ENCODE measurements at regions not wholly inside any gene's neighbourhood (a gene's known extent, or its start where the extent isn't known, plus 50 kb on each side); places are given as distances from the start of the nearest gene placed in this dataset.

DNA sequence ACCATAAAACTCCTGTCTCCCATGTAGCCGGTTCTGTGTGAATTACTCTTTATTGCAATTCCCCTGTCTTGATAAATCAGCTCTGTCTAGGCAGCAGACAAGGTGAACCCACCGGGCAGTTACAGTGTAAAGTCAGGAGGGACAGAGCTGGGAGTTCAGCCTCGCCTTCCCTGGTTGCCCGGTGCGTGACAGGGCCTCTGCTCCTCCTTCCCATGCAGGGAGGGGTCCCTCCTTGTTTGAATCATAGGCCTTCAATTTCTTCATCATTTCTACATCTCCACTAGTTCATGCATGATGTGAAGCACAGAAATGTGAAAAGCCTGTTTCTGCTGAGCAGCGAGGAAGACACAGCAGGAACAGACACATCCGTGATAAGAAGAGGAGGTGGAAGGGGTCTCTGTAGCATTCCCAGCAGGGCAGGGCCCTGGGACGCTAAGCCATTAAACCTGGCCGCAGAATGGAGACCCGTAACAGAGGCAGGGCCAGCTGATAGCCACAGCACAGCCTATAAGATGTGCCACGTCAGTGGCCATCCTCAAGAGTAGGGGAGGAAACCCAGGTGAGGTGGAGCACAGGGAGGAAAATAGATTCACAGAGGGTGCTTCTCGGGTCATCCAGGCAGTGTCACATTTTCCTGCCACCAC lies 106.7 kb upstream of the CST7 start:
- TF ChIP-seq, protein P1, sequence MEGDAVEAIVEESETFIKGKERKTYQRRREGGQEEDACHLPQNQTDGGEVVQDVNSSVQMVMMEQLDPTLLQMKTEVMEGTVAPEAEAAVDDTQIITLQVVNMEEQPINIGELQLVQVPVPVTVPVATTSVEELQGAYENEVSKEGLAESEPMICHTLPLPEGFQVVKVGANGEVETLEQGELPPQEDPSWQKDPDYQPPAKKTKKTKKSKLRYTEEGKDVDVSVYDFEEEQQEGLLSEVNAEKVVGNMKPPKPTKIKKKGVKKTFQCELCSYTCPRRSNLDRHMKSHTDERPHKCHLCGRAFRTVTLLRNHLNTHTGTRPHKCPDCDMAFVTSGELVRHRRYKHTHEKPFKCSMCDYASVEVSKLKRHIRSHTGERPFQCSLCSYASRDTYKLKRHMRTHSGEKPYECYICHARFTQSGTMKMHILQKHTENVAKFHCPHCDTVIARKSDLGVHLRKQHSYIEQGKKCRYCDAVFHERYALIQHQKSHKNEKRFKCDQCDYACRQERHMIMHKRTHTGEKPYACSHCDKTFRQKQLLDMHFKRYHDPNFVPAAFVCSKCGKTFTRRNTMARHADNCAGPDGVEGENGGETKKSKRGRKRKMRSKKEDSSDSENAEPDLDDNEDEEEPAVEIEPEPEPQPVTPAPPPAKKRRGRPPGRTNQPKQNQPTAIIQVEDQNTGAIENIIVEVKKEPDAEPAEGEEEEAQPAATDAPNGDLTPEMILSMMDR (IDR thresholded peaks at IDR 0.05; ENCODE audit: low read length), result no peak
- no peak for TF ChIP-seq EZH2 (optimal IDR thresholded peaks at IDR 0.05; ENCODE audit: low read depth, low read length)
